ENCODE measurements at regions not wholly inside any gene's neighbourhood (a gene's known extent, or its start where the extent isn't known, plus 50 kb on each side); places are given as distances from the start of the nearest gene placed in this dataset.

GRCh38 chr16:86292171-86292775 lies 218.1 kb upstream of the FOXF1 start:
- no peak for DNase-seq (ENCODE audit: low read depth)

- no peak for DNase-seq (ENCODE audit: low read depth)
Measured at GRCh38 chr16:86292942-86293341, 217.4 kb upstream of the FOXF1 start.

- DNase-seq (ENCODE audit: low read depth), result no peak
Measured at GRCh38 chr16:86293906-86294305, 216.4 kb upstream of the FOXF1 start.

GRCh38 chr16:86294535-86295196 lies 215.7 kb upstream of the FOXF1 start:
- no peak for DNase-seq (ENCODE audit: low read depth)

- no peak for DNase-seq (ENCODE audit: low read depth)
Measured at GRCh38 chr16:86296256-86296655, 214.1 kb upstream of the FOXF1 start.

- no peak for DNase-seq (ENCODE audit: low read depth)
Measured at GRCh38 chr16:86297391-86297790, 212.9 kb upstream of the FOXF1 start.

GRCh38 chr16:86297866-86298757 lies 212.2 kb upstream of the FOXF1 start:
- DNase-seq (ENCODE audit: low read depth), result no peak

- no peak for DNase-seq (ENCODE audit: low read depth)
Measured at GRCh38 chr16:86298758-86299134, 211.6 kb upstream of the FOXF1 start.

GRCh38 chr16:86299882-86300610 lies 210.3 kb upstream of the FOXF1 start:
- DNase-seq (ENCODE audit: low read depth), result no peak

- no peak for DNase-seq (ENCODE audit: low read depth)
Measured at GRCh38 chr16:86300746-86301481, 209.4 kb upstream of the FOXF1 start.

GRCh38 chr16:86302421-86303109 lies 207.8 kb upstream of the FOXF1 start:
- DNase-seq (ENCODE audit: low read depth), result no peak

- DNase-seq (ENCODE audit: low read depth), result no peak
Measured at GRCh38 chr16:86303787-86304678, 206.3 kb upstream of the FOXF1 start.

GRCh38 chr16:86304868-86305267 lies 205.5 kb upstream of the FOXF1 start:
- no peak for DNase-seq (ENCODE audit: low read depth)

GRCh38 chr16:86305440-86305839 lies 204.9 kb upstream of the FOXF1 start:
- no peak for DNase-seq (ENCODE audit: low read depth)

GRCh38 chr16:86306011-86306644 lies 204.2 kb upstream of the FOXF1 start:
- no peak for DNase-seq (ENCODE audit: low read depth)

- peak; percentile 3 for DNase-seq (ENCODE audit: low read depth)
Measured at GRCh38 chr16:86306811-86307513, 203.4 kb upstream of the FOXF1 start.

- DNase-seq (ENCODE audit: low read depth), result peak; percentile 2
Measured at GRCh38 chr16:86307514-86307903, 202.8 kb upstream of the FOXF1 start.

- DNase-seq (ENCODE audit: low read depth), result no peak
Measured at GRCh38 chr16:86308514-86308913, 201.8 kb upstream of the FOXF1 start.
